ENCODE measurements at regions not wholly inside any gene's neighbourhood (a gene's known extent, or its start where the extent isn't known, plus 50 kb on each side); places are given as distances from the start of the nearest gene placed in this dataset.
"Not testable (repeated sequence)": the region's sequence is repeated elsewhere in the genome, so short reads cannot be mapped to it uniquely, and the experiment has no call there.

DNA sequence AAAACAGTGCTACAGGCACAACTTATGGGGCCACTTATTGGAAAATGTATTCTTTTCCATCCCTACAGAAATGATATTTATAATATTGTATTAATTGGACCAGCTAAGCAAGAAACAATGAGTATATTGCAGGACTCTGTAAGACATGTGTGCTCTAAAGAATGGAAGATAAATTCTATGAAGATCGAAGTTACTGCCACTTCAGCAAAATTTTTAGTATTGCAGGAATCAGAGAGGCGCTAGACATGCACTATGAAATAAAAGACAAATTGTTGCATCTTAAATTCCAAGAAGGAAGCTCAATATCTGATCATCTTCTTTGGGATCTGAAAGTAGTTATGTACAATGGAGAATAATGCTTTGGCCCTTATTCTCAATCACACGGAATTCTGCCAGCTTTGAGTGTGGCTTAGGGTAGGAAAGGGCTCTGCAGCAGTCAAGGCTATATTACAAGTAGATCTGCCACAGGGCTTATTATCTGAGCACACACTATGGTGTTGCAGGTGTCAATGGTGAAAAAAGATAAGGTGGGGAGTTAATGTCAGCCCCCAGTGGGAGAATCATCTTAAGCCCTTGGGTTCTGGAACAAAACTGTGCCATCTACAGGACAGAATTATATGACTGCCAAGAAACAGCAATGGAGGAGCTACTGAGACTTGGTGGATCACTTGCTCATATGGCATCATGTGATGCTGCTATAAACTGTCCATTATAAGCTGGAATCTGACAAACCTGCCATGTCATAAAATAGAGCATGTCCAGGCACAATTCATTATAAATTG, 334.0 kb upstream of the NDST3 start:
- no peak for DNase-seq

DNA sequence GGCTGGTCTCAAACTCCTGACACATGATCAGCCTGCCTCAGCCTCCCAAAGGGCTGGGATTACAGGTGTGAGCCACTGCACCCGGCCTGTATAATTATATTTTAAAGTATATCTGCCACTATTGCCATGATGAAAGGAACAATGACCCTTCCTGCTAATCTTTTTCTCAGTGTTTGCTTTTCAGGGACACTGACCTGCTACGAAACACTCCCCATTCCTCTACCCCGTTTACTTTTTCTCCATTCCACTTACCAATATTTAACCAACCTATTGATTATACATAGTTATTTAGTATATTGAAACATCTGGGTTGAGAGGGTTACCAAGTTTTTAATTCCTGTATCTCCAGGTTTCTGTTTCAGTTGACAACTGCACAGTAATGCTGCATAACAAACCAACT, 331.9 kb upstream of the NDST3 start:
- no peak for DNase-seq

DNA sequence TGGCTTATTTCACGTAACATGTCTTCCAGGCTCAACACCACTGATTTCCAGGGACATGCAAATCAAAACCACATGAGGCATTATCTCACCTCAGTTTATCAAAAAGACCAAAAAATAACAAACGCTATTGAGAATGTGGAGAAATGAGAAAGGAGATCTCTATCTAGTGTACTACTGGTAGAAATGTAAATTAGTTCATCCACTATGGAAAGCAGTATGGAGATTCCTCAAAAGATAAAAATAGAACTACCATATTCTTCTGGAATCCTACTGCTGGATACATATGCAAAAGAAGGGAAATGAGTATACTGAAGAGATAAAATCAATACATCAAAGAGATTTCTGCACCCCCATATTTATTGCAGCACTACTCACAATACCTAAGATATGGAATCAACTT, 329.6 kb upstream of the NDST3 start:
- DNase-seq: no peak

DNA sequence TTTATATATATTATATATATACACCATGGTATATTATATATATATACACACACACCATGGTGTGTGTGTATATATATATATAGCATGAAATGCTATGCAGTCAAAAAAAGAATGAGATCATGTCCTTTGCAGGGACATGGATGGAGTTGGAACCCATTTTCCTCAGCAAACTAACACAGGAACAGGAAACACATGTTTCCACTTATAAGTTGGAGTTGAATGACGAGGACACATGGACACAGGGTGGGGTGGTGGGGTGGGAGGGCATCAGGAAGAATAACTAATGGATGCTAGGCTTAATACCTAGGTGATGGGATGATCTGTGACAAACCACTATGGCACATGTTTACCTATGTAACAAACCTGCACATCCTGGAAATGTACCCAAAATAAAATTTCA, 293.6 kb upstream of the NDST3 start:
- DNase-seq: no peak

DNA sequence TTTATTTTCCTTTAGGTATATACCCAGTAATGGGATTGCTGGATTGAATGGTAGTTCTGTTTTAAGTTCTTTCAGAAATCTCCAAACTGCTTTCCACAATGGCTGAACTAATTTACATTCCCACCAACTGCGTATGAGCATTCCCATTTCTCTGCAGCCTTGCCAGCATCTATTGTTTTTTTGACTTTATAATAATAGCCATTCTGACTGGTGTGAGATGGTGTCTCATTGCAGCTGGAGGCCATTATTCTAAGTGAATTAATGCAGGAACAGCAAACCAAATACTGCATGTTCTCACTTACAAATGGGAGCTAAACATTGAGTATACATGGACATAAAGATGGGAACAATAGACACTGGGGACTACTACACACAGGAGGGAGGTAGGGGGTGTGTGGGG, 288.9 kb upstream of the NDST3 start:
- not testable (repeated sequence) for DNase-seq

- no peak for DNase-seq
Measured at GRCh38 chr4:117755438-117755837, 278.8 kb upstream of the NDST3 start.

- DNase-seq: no peak
Measured at GRCh38 chr4:117768610-117769009, 265.7 kb upstream of the NDST3 start.

GRCh38 chr4:117770269-117771102, 263.8 kb upstream of the NDST3 start:
- no peak for DNase-seq

DNA sequence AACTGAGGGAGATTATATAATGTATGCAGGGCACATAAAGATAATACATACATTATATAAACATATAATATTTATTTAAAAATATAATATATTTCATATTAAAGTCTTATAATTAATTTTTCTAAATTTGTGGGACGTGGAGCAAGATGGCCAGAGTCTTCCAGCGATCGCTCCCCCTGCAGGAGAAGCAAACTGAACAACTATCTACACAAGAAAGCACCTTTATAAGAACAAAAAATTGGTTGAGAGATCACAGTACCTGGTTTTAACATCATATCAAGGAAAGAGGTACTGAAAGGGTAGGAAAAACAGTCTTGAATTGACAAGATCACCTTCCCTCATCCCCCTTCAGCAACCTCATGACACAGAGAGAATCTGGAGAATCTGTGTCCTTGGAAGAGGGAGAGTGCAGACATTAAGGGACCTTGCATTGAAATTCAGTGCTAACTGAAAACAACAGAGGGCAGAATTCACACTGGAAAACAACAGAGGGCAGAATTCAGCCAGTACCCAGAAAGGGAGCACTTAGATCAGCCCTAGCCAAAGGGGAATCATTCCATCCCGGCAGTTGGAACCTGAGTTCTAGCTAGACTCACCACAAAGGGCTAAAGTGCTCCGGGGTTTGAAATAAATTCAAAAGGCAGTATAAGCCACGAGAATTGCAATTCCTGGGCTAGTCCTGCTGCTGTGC, 262.5 kb upstream of the NDST3 start:
- no peak for DNase-seq

DNA sequence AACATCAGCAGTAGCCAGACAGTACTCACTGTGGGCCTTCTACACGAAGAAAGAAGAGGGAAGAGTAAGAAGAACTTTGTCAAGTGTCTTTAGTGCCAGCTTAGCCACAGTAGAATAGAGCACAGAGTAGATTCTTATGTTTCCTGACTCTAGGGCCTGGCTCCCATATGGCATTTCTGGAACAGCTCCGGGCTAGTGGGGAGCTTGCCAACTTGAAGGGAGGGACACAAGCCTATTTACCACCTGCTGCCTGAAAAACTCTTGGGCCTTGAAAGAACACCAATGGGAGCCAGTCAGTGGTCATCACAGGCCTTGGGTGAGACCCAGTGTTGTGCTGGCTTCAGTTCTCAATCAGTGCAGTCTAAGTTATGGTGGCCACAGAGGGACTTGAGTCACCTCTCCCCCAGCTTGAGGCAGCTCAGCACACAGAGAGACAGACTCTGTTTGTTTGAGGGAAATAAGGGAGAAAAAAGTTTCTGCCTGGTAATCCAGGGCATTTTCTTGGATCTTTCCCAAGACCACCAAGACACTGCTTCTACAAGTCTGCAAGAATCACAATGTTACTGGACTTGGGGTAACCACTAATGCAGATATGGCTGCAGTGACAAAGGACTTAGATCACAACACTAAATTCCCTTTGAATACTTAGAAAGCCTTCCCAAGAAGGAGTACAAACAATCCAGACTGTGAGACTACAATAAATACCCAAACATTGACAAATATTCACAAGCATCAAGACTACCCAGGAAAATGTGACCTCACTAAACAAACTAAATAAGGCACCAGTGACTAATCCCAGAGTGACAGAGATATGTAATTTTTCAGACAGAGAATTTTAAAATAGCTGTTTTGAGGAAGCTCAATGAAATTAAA, 261.0 kb upstream of the NDST3 start:
- DNase-seq: no peak

GRCh38 chr4:117777721-117778120, 256.6 kb upstream of the NDST3 start:
- no peak for DNase-seq

GRCh38 chr4:117783716-117784115, 250.6 kb upstream of the NDST3 start:
- DNase-seq: peak; percentile 1

DNA sequence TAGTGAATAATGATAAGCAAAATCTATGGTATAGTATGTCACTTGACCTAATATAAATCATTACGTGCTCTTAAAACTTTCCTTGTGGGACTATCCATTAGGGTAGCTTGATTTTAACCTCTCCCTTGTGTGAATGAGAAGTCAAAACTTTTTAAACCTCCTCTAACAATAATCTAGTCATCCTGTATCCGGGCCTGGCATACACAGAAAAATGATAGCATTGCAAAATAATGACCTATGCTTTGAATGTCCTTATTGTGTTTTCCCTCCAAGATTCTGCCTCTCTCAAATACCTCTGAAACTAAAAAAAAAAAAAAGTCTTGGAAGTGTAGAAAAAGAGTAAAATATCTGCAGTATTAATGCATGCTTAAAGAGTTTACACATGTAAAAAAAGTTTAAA, 250.0 kb upstream of the NDST3 start:
- DNase-seq: no peak

DNA sequence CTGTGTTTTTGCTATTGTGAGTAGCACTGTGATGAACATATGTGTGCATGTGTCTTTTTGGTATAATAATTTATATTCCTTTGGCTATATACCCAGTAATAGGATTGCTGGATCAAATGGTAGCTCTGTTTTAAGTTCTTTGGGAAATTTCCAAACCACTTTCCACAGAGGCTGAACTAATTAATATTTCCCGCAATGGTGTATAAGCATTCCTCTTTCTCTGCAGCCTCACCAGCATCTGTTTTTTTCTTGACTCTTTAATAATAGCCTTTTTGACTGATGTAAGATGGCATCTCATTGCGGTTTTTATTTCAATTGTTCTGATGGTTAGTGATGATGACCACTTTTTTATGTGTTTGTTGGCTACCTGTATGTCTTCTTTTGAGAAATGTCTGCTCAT, 247.7 kb upstream of the NDST3 start:
- DNase-seq: no peak

GRCh38 chr4:117793845-117794480, 240.3 kb upstream of the NDST3 start:
- DNase-seq: no peak

- no peak for DNase-seq
Measured at GRCh38 chr4:117796677-117797076, 237.6 kb upstream of the NDST3 start.

DNA sequence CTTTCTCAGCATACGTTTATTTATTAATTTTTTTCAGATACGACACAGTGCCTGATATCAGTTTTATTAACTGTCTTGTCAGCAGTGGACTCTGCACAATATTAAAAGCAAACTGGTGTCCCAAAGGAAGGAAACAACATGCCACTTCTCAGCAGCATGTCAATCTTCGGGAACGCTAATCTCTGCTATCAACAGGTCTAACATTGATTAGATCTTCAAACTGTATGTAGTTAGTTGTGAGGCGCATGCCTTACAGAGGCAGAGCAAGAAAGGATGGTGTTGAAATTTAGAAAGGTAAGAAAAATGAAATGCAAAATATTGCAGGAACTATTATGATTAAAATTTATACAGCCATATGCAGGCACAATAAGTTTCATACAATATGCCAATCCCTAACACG, 233.7 kb upstream of the NDST3 start:
- no peak for DNase-seq

- no peak for DNase-seq
Measured at GRCh38 chr4:117801756-117802155, 232.5 kb upstream of the NDST3 start.

DNA sequence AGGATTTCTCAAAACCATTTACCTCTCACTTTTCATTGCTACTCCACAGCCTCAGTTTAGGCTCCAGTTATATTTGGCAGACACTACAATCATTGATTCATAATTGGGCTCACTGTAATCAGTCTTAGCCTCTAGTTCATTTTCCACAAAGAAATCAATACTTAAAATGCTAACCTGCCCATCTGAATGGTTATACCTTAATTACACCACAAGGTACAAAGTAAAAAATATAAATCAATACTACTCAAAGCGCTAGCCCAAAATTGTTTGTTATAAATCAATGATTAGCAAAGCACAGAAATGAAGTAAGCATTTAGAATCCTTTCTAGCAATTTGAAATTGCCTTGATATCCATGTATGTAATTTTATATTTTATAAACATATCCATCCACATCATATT, 222.6 kb upstream of the NDST3 start:
- no peak for DNase-seq

DNA sequence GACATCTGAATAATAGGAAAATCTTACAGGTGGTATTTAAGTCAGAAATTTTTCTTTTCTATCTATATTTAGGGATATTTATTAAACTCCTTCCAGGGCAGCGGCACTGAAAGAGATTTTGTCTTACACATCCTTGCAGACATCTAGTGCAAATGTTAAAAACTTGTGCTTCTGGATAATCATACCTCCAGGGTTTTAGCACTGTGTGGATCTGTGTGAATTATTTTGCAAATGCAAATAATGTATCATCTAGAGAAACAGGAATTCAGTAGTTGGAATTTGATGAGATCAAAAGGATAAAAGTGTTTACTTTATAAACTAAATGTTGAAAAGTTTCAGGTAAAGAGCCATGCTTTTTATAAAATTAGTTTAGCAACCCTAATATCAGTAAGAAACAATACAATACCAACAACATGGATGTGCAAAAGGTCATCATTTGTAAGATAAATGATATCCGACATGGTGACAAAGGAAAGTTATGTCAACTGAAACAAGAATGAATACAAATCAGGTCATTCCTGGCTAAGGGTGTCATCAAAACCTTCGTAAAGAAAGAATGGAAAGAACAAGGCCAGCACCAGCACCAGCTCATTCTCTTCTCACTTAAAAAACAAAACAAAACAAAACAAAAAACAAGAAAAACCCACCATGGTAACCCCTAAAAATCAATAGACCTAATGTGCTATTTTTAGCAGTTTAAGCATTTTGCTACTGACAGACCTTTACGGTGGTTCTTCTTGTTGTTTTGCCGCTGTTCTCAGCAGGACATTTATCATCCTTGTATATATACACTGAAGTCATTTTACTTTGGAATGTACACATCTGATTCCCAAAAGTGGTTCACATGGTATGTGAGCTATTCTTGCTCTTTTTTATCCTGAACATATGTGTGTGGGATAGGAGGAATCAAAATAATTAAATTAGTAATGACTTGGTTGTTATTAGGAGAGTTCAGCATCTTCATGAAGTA, 219.7 kb upstream of the NDST3 start:
- DNase-seq: no peak

- no peak for DNase-seq
Measured at GRCh38 chr4:117817301-117817700, 217.0 kb upstream of the NDST3 start.

Measured in HCEC 1CT (cell line).